ENCODE measurements at regions not wholly inside any gene's neighbourhood (a gene's known extent, or its start where the extent isn't known, plus 50 kb on each side); places are given as distances from the start of the nearest gene placed in this dataset.
A peak's percentile ranks its signal among the peaks of the same experiment; 100 is the strongest.

- Histone ChIP-seq H3K4me1 (peaks cover 46% of the 10 kb centered on the region), H4K20me1 (no peaks in the 10 kb centered on the region), H3K27ac (no peak overlapping the region), H3K4me3 (peak overlapping the region; percentile 43), H3K4me2 (peak overlapping the region; percentile 93), H3K27me3 (no peaks in the 10 kb centered on the region), H3K36me3 (no peaks in the 10 kb centered on the region), H3K9ac (no peak overlapping the region), H3K9me3 (peaks cover 18% of the 10 kb centered on the region)
- TF ChIP-seq Cebpa-rat (IDR thresholded peaks at IDR 0.05) = no peak
These were observed 96.3 kb upstream of the MSX1 start for GRCh38 chr4:4762909-4763821.

GRCh38 chr4:4762300-4762699, 97.2 kb upstream of the MSX1 start:
- H3K36me3 ChIP-seq = no peaks in the 10 kb centered on the region
- no peaks in the 10 kb centered on the region for H3K27me3 ChIP-seq
- H4K20me1 ChIP-seq = no peaks in the 10 kb centered on the region
- peak overlapping the region; percentile 43; the same call in 1 of the 2 replicates for H3K4me3 ChIP-seq
- H3K4me1 ChIP-seq = peaks cover 46% of the 10 kb centered on the region
- peak overlapping the region; percentile 93 for H3K4me2 ChIP-seq
- no peak for TF ChIP-seq Cebpa-rat (IDR thresholded peaks at IDR 0.05)
- H3K9me3 ChIP-seq = peaks cover 10% of the 10 kb centered on the region
- no peak overlapping the region for H3K9ac ChIP-seq
- H3K27ac ChIP-seq = no peak overlapping the region

- Histone ChIP-seq H3K4me2 (peak overlapping the region; percentile 93), H3K27me3 (no peaks in the 10 kb centered on the region), H3K36me3 (no peaks in the 10 kb centered on the region), H3K4me1 (peaks cover 40% of the 10 kb centered on the region), H3K9ac (no peak overlapping the region), H3K27ac (no peak overlapping the region), H3K9me3 (0 out of 2 replicates have a peak, but pooled peaks cover under 1% of the 10 kb centered on the region), H4K20me1 (no peaks in the 10 kb centered on the region), H3K4me3 (no peak overlapping the region)
- TF ChIP-seq Cebpa-rat (IDR thresholded peaks at IDR 0.05) = no peak
These were observed 98.1 kb upstream of the MSX1 start for GRCh38 chr4:4761128-4761982.

GRCh38 chr4:4759883-4760282, 99.6 kb upstream of the MSX1 start:
- Histone ChIP-seq H4K20me1 (no peaks in the 10 kb centered on the region), H3K4me2 (no peak overlapping the region), H3K4me1 (peaks cover 28% of the 10 kb centered on the region), H3K27me3 (no peaks in the 10 kb centered on the region), H3K9ac (no peak overlapping the region), H3K36me3 (no peaks in the 10 kb centered on the region), H3K9me3 (no peaks in the 10 kb centered on the region), H3K27ac (no peak overlapping the region), H3K4me3 (no peak overlapping the region)
- TF ChIP-seq Cebpa-rat (IDR thresholded peaks at IDR 0.05) = no peak

GRCh38 chr4:4759232-4759631, 100.2 kb upstream of the MSX1 start:
- peaks cover 2% of the 10 kb centered on the region; the same call in 1 of the 2 replicates for H3K27me3 ChIP-seq
- no peak overlapping the region for H3K4me3 ChIP-seq
- peaks cover 28% of the 10 kb centered on the region for H3K4me1 ChIP-seq
- no peaks in the 10 kb centered on the region for H4K20me1 ChIP-seq
- H3K9me3 ChIP-seq = no peaks in the 10 kb centered on the region
- H3K4me2 ChIP-seq = no peak overlapping the region
- no peak overlapping the region for H3K27ac ChIP-seq
- H3K9ac ChIP-seq = no peak overlapping the region
- H3K36me3 ChIP-seq = no peaks in the 10 kb centered on the region
- no peak for TF ChIP-seq Cebpa-rat (IDR thresholded peaks at IDR 0.05)

- Histone ChIP-seq H3K27ac (no peak overlapping the region), H3K4me3 (no peak overlapping the region), H3K4me2 (no peak overlapping the region), H3K4me1 (peaks cover 22% of the 10 kb centered on the region), H4K20me1 (no peaks in the 10 kb centered on the region), H3K36me3 (no peaks in the 10 kb centered on the region), H3K27me3 (peaks cover 7% of the 10 kb centered on the region; the same call in 1 of the 2 replicates), H3K9me3 (no peaks in the 10 kb centered on the region), H3K9ac (no peak overlapping the region)
- TF ChIP-seq Cebpa-rat (IDR thresholded peaks at IDR 0.05) = no peak
These were observed 100.8 kb upstream of the MSX1 start for GRCh38 chr4:4758681-4759080.

GRCh38 chr4:4755306-4755705, 104.2 kb upstream of the MSX1 start:
- Histone ChIP-seq H3K4me3 (no peak overlapping the region), H3K4me2 (no peak overlapping the region), H3K27ac (no peak overlapping the region), H3K27me3 (peaks cover 22% of the 10 kb centered on the region; the same call in 1 of the 2 replicates), H3K36me3 (no peaks in the 10 kb centered on the region), H3K9me3 (no peaks in the 10 kb centered on the region), H4K20me1 (no peaks in the 10 kb centered on the region), H3K4me1 (peaks cover 5% of the 10 kb centered on the region; the same call in 1 of the 2 replicates), H3K9ac (no peak overlapping the region)
- no peak for TF ChIP-seq Cebpa-rat (IDR thresholded peaks at IDR 0.05)

- H3K36me3 ChIP-seq = no peaks in the 10 kb centered on the region
- no peak overlapping the region for H3K4me3 ChIP-seq
- no peak overlapping the region for H3K9ac ChIP-seq
- no peaks in the 10 kb centered on the region for H3K9me3 ChIP-seq
- peaks cover 5% of the 10 kb centered on the region; the same call in 1 of the 2 replicates for H3K4me1 ChIP-seq
- no peak for TF ChIP-seq Cebpa-rat (IDR thresholded peaks at IDR 0.05)
- H3K27ac ChIP-seq = no peak overlapping the region
- no peaks in the 10 kb centered on the region for H4K20me1 ChIP-seq
- no peak overlapping the region for H3K4me2 ChIP-seq
- H3K27me3 ChIP-seq = peaks cover 22% of the 10 kb centered on the region; the same call in 1 of the 2 replicates
These were observed 104.8 kb upstream of the MSX1 start for GRCh38 chr4:4754641-4755040.

GRCh38 chr4:4753643-4754042, 105.8 kb upstream of the MSX1 start:
- peaks cover 22% of the 10 kb centered on the region; the same call in 1 of the 2 replicates for H3K27me3 ChIP-seq

More at GRCh38 chr4:4753643-4754042, 105.8 kb upstream of the MSX1 start:
- no peak overlapping the region for H3K4me2 ChIP-seq
- no peaks in the 10 kb centered on the region for H3K9me3 ChIP-seq
- H3K36me3 ChIP-seq = no peaks in the 10 kb centered on the region
- no peak overlapping the region for H3K4me3 ChIP-seq
- H4K20me1 ChIP-seq = no peaks in the 10 kb centered on the region
- H3K9ac ChIP-seq = no peak overlapping the region
- H3K27ac ChIP-seq = no peak overlapping the region
- peaks cover 12% of the 10 kb centered on the region for H3K4me1 ChIP-seq
- no peak for TF ChIP-seq Cebpa-rat (IDR thresholded peaks at IDR 0.05)

Measured in BLaER1 (cell line).